ENCODE measurements at regions not wholly inside any gene's neighbourhood (a gene's known extent, or its start where the extent isn't known, plus 50 kb on each side); places are given as distances from the start of the nearest gene placed in this dataset.

DNA sequence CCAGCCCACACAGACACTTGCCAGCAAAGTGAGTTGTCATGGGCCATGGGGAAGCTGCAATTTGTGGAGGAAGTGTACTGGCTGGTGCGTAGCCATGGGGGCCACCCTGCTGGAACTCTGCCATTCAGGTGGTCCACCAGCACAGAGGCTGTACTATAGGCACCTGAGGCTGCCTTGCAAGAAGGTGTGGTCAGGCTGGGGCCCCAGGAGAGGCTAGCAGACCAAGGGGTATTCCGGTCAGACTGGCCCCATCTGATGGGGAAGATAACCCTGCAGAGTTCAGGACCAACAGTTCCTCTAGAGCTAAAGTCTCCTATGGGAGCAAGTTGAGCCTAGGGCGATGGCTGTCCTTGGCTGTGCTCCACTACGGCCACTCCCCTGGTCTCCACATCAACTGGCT, 136.1 kb downstream of the DCAF12L2 start:
- no peaks in the 10 kb centered on the region for H3K79me2 ChIP-seq (ENCODE audit: control insufficient read depth, insufficient read depth, low read length)
- FAIRE-seq (no peak), DNase-seq (ENCODE audit: extremely low read depth in 1 of 4, low spot score in 3 of 4) (no peak), ATAC-seq (no peak)
- no TSS peak for BruUV-seq (replicated peaks)
- H3K27ac ChIP-seq (ENCODE audit: extremely low read depth, low read depth, low read length): no peak overlapping the region
- CTCF ChIA-PET (ENCODE audit: low intra/inter-chr PET ratio): no interaction called here
- WGBS (ENCODE audit: insufficient coverage, low coverage, missing lambda C conversion rate): 0% methylated on average over 4 of the region's 4 CpGs
- H3K4me1 ChIP-seq (replicated peaks in 1 of 2; ENCODE audit: control insufficient read depth in 2 of 2, insufficient read depth in 2 of 2, low read length in 2 of 2): no peaks in the 10 kb centered on the region
- no peak overlapping the region for H3K9ac ChIP-seq (ENCODE audit: insufficient read depth in 1 of 2, low read depth in 2 of 2, low read length in 2 of 2)
- POLR2A ChIA-PET: no interaction called here
- H3K9me1 ChIP-seq (ENCODE audit: control insufficient read depth, insufficient read depth, low read length): no peaks in the 10 kb centered on the region
- H4K20me1 ChIP-seq (replicated peaks; ENCODE audit: control insufficient read depth, insufficient read depth, low read length): no peaks in the 10 kb centered on the region
- no peak overlapping the region for H3K4me3 ChIP-seq
- intact Hi-C loops (cut with micrococcal nuclease) (no loop called here), in situ Hi-C loops (cut with MboI) (no loop called here)
- H3K27me3 ChIP-seq (ENCODE audit: control insufficient read depth in 2 of 2, insufficient read depth in 2 of 2, low read length in 2 of 2): no peaks in the 10 kb centered on the region
- H3K9me3 ChIP-seq (replicated peaks; ENCODE audit: control insufficient read depth, insufficient read depth, low read depth, low read length): no peaks in the 10 kb centered on the region
- H3K4me2 ChIP-seq (ENCODE audit: insufficient read depth, low read length): no peak overlapping the region
- H2AFZ ChIP-seq (ENCODE audit: low read depth, low read length): no peak overlapping the region
- H3K36me3 ChIP-seq (ENCODE audit: control insufficient read depth, insufficient read depth, low read length): no peaks in the 10 kb centered on the region
- TF ChIP-seq, protein P1, sequence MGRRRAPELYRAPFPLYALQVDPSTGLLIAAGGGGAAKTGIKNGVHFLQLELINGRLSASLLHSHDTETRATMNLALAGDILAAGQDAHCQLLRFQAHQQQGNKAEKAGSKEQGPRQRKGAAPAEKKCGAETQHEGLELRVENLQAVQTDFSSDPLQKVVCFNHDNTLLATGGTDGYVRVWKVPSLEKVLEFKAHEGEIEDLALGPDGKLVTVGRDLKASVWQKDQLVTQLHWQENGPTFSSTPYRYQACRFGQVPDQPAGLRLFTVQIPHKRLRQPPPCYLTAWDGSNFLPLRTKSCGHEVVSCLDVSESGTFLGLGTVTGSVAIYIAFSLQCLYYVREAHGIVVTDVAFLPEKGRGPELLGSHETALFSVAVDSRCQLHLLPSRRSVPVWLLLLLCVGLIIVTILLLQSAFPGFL (CRISPR knock-in tag; IDR thresholded peaks at IDR 0.05): no peak
- TF ChIP-seq, protein P2, sequence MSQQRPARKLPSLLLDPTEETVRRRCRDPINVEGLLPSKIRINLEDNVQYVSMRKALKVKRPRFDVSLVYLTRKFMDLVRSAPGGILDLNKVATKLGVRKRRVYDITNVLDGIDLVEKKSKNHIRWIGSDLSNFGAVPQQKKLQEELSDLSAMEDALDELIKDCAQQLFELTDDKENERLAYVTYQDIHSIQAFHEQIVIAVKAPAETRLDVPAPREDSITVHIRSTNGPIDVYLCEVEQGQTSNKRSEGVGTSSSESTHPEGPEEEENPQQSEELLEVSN (IDR thresholded peaks at IDR 0.05; ENCODE audit: borderline replicate concordance in 1 of 2, extremely low read depth in 1 of 2, insufficient read depth in 1 of 2, insufficient read length in 1 of 2, low read depth in 1 of 2, low read length in 1 of 2, poor library complexity in 1 of 2, severe bottlenecking in 1 of 2): no peak
- TF ChIP-seq, protein P3, sequence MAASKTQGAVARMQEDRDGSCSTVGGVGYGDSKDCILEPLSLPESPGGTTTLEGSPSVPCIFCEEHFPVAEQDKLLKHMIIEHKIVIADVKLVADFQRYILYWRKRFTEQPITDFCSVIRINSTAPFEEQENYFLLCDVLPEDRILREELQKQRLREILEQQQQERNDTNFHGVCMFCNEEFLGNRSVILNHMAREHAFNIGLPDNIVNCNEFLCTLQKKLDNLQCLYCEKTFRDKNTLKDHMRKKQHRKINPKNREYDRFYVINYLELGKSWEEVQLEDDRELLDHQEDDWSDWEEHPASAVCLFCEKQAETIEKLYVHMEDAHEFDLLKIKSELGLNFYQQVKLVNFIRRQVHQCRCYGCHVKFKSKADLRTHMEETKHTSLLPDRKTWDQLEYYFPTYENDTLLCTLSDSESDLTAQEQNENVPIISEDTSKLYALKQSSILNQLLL (CRISPR knock-in tag; IDR thresholded peaks at IDR 0.05; ENCODE audit: borderline replicate concordance): no peak
- TF ChIP-seq MYNN (IDR thresholded peaks at IDR 0.05): no peak
- no peak for TF ChIP-seq MYNN (CRISPR knock-in tag; IDR thresholded peaks at IDR 0.05)
- TF ChIP-seq STAG1 (CRISPR knock-in tag; IDR thresholded peaks at IDR 0.05; ENCODE audit: borderline replicate concordance): no peak
- no peak for TF ChIP-seq MAZ (CRISPR knock-in tag; conservative IDR thresholded peaks at IDR 0.05 in 1 of 2, IDR thresholded peaks at IDR 0.05 in 1 of 2)
- TF ChIP-seq KAT7 (CRISPR knock-in tag; IDR thresholded peaks at IDR 0.05; ENCODE audit: borderline replicate concordance): no peak
- TF ChIP-seq, protein P4, sequence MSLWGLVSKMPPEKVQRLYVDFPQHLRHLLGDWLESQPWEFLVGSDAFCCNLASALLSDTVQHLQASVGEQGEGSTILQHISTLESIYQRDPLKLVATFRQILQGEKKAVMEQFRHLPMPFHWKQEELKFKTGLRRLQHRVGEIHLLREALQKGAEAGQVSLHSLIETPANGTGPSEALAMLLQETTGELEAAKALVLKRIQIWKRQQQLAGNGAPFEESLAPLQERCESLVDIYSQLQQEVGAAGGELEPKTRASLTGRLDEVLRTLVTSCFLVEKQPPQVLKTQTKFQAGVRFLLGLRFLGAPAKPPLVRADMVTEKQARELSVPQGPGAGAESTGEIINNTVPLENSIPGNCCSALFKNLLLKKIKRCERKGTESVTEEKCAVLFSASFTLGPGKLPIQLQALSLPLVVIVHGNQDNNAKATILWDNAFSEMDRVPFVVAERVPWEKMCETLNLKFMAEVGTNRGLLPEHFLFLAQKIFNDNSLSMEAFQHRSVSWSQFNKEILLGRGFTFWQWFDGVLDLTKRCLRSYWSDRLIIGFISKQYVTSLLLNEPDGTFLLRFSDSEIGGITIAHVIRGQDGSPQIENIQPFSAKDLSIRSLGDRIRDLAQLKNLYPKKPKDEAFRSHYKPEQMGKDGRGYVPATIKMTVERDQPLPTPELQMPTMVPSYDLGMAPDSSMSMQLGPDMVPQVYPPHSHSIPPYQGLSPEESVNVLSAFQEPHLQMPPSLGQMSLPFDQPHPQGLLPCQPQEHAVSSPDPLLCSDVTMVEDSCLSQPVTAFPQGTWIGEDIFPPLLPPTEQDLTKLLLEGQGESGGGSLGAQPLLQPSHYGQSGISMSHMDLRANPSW (CRISPR knock-in tag; IDR thresholded peaks at IDR 0.05): no peak
- no peak for TF ChIP-seq RUNX1 (IDR thresholded peaks at IDR 0.05; ENCODE audit: low read depth)
- no peak for TF ChIP-seq ETV1 (tag; conservative IDR thresholded peaks at IDR 0.05; ENCODE audit: low read depth)
- TF ChIP-seq ZBTB8A (IDR thresholded peaks at IDR 0.05; ENCODE audit: partially characterized antibody): no peak
- TF ChIP-seq NRF1 (conservative IDR thresholded peaks at IDR 0.05 in 1 of 2, IDR thresholded peaks at IDR 0.05 in 1 of 2): no peak
- TF ChIP-seq SIN3B (IDR thresholded peaks at IDR 0.05; ENCODE audit: low read depth): no peak
- no peak for TF ChIP-seq ATF1 (CRISPR knock-in tag; IDR thresholded peaks at IDR 0.05)
- TF ChIP-seq ATF1 (tag; IDR thresholded peaks at IDR 0.05): no peak
- TF ChIP-seq, protein P5, sequence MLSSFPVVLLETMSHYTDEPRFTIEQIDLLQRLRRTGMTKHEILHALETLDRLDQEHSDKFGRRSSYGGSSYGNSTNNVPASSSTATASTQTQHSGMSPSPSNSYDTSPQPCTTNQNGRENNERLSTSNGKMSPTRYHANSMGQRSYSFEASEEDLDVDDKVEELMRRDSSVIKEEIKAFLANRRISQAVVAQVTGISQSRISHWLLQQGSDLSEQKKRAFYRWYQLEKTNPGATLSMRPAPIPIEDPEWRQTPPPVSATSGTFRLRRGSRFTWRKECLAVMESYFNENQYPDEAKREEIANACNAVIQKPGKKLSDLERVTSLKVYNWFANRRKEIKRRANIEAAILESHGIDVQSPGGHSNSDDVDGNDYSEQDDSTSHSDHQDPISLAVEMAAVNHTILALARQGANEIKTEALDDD (IDR thresholded peaks at IDR 0.05): no peak
